Fibroblast of lung (primary cell): ENCODE measurements at regions not wholly inside any gene's neighbourhood (a gene's known extent, or its start where the extent isn't known, plus 50 kb on each side); places are given as distances from the start of the nearest gene placed in this dataset.

Experiments used
- EZH2 ChIP-seq: IDR thresholded peaks from 2 replicates; pipeline ENCODE4 v1.5.1; 2012; ENCODE audit warnings: low read length, control low read depth, mild to moderate bottlenecking; ENCODE audit errors: missing control alignments
- TF ChIP-seq, protein P1 (sequence below), 2 donors: IDR thresholded peaks in 1 of 2; conservative IDR thresholded peaks in 1 of 2; 1 replicate in 1 of 2; 2 replicates in 1 of 2; pipeline ENCODE4 v1.5.1; 2011 to 2012; ENCODE audit warnings: low read length in 2 of 2, control low read depth in 1 of 2, inconsistent platforms in 1 of 2, low read depth in 1 of 2, mild to moderate bottlenecking in 1 of 2

DNA sequence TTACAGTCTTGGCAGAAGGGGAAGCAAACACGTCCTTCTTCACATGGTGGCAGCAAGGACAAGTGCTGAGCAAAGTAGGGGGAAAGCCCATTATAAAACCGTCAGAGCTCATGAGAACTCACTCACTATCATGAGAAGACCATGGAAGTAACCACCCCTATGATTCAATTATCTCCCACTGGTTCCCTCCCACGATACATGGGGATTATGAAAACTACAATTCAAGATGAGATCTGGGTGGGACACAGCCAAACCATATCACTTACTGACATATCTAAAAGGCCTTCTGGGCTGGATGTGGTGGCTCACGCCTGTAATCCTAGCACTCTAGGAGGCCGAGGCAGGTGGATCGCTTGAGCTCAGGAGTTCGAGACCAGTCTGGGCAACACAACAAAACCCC lies 117.1 kb upstream of the USP9X start:
- TF ChIP-seq, protein P1, sequence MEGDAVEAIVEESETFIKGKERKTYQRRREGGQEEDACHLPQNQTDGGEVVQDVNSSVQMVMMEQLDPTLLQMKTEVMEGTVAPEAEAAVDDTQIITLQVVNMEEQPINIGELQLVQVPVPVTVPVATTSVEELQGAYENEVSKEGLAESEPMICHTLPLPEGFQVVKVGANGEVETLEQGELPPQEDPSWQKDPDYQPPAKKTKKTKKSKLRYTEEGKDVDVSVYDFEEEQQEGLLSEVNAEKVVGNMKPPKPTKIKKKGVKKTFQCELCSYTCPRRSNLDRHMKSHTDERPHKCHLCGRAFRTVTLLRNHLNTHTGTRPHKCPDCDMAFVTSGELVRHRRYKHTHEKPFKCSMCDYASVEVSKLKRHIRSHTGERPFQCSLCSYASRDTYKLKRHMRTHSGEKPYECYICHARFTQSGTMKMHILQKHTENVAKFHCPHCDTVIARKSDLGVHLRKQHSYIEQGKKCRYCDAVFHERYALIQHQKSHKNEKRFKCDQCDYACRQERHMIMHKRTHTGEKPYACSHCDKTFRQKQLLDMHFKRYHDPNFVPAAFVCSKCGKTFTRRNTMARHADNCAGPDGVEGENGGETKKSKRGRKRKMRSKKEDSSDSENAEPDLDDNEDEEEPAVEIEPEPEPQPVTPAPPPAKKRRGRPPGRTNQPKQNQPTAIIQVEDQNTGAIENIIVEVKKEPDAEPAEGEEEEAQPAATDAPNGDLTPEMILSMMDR (conservative IDR thresholded peaks at IDR 0.05 in 1 of 2, IDR thresholded peaks at IDR 0.05 in 1 of 2; ENCODE audit: low read depth in 1 of 2, low read length in 2 of 2), result no peak
- no peak for TF ChIP-seq EZH2
